Epithelial cell of prostate (primary cell): ENCODE measurements at regions not wholly inside any gene's neighbourhood (a gene's known extent, or its start where the extent isn't known, plus 50 kb on each side); places are given as distances from the start of the nearest gene placed in this dataset.
"Not testable (repeated sequence)": the region's sequence is repeated elsewhere in the genome, so short reads cannot be mapped to it uniquely, and the experiment has no call there.

ENCODE experiments used
- DNase-seq: peaks from one replicate; pipeline ENCODE4 v3.0.0-alpha.2; 2011; ENCODE audit warnings: low read depth, low spot score
- H3K27ac ChIP-seq: fragments of 450-650 bp; 2 replicates; pipeline ENCODE4 v1.5.1; 2017; ENCODE audit warnings: mild to moderate bottlenecking

GRCh38 chr11:25597696-25598095, 734.2 kb upstream of the ANO3 start:
- no peak overlapping the region for H3K27ac ChIP-seq
- no peak for DNase-seq

- no peak overlapping the region for H3K27ac ChIP-seq
- no peak for DNase-seq
Observed at GRCh38 chr11:25602149-25602548, 729.8 kb upstream of the ANO3 start.

DNA sequence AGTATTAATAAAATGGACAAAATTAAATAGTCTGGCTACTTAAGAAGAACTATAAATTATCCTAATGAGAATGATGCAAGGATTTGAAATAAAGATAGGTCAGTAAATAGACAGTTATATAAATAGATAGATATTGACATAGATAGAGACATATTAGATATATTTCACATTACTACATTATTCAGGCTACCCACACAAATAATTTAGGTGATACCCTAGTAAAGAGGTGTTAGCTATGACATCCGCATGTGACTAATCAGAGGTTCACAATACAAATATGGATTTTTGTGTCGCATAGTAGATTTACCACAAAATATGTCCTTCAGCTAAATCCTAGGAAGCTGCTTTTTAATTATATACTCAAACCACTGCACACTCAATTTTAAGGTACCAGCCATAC, 729.0 kb upstream of the ANO3 start:
- DNase-seq, result no peak
- no peak overlapping the region for H3K27ac ChIP-seq

- DNase-seq, result no peak
Observed at GRCh38 chr11:25612806-25613205, 719.1 kb upstream of the ANO3 start.

DNA sequence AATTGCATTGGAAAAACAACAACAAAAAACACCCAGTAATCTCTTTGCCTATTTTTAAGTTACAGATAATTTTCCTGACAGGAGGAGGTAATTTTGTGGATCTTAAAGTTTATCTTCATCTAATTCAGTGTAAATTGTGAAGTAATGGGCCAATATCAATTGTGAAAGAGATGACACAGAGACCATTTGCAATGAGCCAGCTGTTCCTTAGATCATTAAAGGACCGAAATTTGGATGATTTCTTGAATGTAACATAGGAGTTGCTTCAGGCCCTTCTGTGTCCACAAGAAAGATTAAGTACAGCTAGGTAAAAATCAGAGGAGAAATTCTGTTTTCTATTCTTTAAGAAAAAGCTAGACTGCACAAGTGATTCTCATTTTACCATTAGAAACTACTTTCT, 718.5 kb upstream of the ANO3 start:
- DNase-seq, result no peak
- no peak overlapping the region for H3K27ac ChIP-seq

More at GRCh38 chr11:25612806-25613205, 719.1 kb upstream of the ANO3 start:
- H3K27ac ChIP-seq, result no peak overlapping the region

- DNase-seq, result no peak
- no peak overlapping the region for H3K27ac ChIP-seq
Observed at GRCh38 chr11:25613865-25614264, 718.1 kb upstream of the ANO3 start.

DNA sequence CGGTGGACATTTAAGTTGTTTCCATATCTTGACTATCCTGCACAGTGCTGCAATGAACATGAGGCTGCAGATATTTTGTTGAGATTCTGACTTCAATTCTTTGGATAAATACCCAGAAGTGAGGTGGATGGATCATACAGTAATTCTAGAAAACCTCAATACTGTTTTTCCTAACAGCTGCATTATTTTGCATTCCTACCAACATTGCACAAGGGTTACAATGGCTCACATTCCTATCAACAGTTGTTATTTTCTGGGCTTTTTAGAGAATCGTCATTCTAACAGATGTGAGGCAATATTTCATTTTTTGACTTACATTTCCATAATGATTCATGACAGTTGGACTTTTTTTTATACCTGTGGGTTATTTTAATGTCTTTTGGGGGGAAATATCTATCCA, 716.9 kb upstream of the ANO3 start:
- no peak for DNase-seq
- no peak overlapping the region for H3K27ac ChIP-seq

DNA sequence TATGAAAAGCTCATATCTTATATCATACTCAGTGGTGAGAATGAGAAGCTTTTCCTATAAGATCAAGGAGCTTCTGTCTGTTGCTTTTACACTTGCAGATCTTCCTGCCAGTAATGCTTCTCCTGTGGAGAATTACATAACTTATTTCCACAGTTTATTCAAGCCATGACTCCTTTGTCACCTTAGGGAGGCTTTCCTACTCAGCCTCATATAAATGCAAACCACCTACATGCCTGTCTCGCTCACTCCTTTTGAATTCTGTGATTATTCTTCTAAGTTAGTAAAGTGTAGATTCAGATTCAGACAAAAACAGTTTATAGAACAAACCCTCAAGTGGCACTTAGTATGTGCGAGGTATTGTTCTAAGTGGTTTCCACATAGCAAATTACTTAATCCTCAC, 716.1 kb upstream of the ANO3 start:
- DNase-seq, result no peak
- H3K27ac ChIP-seq, result no peak overlapping the region

DNA sequence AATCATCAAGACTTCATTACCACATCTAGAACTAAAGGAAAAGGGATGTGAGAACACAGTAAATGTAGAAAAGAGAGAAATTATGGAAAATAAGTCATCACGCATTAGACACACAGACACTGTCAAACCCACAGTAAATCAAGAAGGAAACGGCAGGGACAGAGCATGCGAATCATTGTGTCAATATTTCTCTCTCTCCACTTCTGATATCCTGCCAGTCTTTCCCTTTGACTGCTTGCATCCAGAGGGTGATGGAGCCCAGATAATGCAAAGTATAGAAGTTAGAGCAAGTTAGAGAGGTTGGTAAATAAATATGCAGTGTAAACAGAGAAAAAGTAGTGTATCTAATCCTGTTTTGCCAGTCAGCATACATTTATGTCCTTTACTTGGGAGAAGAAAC, 706.8 kb upstream of the ANO3 start:
- no peak overlapping the region for H3K27ac ChIP-seq
- DNase-seq, result no peak

- DNase-seq, result no peak
- H3K27ac ChIP-seq, result no peak overlapping the region
Observed at GRCh38 chr11:25628030-25628429, 703.9 kb upstream of the ANO3 start.

DNA sequence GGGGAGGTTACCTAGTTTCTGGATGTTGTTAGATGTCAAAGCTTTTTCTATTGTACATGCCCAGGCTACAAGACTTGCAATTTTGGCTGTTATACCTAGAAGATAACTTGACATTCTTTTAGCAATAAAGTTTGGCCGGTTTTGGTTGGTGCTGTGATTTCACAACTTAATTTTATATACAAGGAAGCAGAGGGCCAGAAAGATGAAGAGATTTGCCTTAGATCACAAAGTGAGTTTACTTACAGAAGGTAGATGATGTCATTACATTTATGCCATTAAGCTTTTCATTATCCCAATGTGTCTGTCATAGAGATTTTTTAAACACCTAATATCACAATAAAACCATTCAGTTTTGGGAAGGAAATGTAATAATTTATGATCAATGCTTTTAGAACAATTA, 698.7 kb upstream of the ANO3 start:
- no peak overlapping the region for H3K27ac ChIP-seq
- no peak for DNase-seq

DNA sequence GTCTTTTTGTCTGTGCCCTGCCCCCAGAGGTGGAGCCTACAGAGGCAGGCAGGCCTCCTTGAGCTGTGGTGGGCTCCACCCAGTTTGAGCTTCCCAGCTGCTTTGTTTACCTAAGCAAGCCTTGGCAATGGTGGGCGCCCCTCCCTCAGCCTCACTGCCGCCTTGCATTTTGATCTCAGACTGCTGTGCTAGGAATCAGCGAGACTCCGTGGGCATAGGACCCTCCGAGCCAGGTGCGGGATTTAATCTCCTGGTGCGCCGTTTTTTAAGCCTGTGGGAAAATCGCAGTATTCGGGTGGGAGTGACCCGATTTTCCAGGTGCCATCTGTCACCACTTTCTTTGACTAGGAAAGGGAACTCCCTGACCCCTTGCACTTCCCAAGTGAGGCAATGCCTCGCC, 682.7 kb upstream of the ANO3 start:
- DNase-seq, H3K27ac ChIP-seq: not testable (repeated sequence)

DNA sequence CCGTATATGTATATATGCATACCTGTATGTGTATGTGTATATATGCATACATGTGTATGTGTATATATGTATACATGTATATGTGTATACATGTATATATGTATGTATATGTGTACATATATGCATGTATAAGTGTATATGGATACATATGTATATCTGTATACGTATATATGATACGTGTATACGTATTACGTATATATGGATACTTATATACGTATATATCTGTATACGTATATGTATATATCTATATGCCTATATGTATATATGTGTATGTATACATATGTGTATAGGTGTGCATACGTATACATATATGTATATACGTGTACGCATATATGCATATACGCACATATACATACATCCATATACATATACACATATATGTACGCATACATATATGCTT, 681.6 kb upstream of the ANO3 start:
- DNase-seq, result no peak
- no peak overlapping the region for H3K27ac ChIP-seq

GRCh38 chr11:25655636-25656035, 676.3 kb upstream of the ANO3 start:
- no peak for DNase-seq
- H3K27ac ChIP-seq, result no peak overlapping the region

DNA sequence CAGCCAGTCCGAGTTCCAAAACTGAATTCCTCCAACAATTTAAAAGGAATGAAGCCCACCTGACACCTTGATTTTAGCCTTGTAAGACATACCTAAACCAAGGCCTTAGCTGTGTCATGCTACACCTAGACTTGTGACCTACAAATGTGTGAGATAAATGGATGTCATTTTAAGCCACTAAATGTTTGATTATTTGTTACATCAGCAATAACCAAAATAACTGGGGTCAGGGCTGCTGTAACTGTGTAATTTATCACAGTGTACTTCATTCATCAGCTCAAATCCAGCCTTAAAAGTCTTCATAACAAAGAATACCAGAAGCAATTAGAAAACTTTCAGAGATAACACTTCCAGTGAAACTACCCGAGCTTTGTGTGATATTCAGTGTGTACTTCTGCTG, 673.0 kb upstream of the ANO3 start:
- no peak overlapping the region for H3K27ac ChIP-seq
- no peak for DNase-seq

DNA sequence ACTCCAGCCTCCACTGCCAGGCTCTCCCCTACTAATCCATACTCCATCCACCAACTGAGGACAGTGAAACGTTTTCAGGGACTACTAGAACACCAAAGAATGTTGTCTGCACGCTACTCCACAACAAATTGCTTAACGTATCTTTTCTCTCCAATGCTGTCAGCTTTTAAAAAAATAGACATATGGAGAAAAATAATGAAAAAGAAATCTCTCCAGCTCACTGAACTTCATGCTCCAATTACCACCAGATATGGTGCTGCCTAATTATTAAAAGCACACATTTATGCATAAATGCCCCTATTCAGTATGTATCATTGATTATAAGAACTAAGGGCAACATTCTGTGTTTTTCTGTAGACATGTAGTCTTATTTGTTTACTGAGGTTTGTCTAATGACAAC, 672.2 kb upstream of the ANO3 start:
- H3K27ac ChIP-seq, result no peak overlapping the region
- DNase-seq, result no peak

GRCh38 chr11:25667871-25668270, 664.1 kb upstream of the ANO3 start:
- no peak overlapping the region for H3K27ac ChIP-seq
- DNase-seq, result no peak

- no peak overlapping the region for H3K27ac ChIP-seq
- DNase-seq, result no peak
Observed at GRCh38 chr11:25691959-25692358, 640.0 kb upstream of the ANO3 start.

DNA sequence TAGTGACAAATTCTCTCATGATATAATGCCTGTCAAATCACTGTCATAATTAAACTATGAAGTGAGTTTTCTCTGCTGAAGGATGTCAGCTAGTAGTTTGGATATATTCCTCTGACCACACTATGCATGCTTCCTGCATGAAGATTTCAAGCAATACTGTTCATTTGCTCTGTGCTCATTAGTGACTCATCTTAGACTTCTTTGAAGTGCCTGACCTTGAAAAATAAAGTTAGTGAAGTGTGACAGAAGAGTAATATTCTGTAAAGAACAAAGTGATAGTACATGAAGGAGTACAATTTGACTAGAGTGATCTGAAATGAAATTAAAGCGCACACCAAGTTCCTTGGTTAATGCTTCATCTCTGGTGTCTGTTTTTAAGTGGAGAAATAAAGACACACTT, 629.5 kb upstream of the ANO3 start:
- DNase-seq, result no peak
- H3K27ac ChIP-seq, result no peak overlapping the region

GRCh38 chr11:25710975-25711374, 621.0 kb upstream of the ANO3 start:
- H3K27ac ChIP-seq, result no peak overlapping the region
- no peak for DNase-seq

DNA sequence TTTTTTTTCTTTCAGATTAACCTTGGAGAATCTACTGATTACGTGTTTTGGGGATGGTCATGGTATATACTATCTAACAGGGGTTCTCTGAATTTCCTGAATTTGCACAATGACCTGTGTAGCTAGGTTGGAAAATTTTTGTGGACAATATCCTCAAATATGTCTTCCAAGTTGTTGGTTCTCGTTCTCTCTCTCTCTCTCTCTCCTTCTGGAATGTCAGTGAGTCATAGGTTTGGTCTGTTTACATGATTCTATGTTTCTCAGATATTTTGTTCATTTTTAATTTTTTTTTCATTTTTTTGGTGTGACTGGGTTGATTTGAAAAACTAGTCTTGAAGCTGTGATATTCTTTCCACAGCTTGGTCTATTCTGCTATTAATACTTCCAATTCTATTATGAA, 604.0 kb upstream of the ANO3 start:
- DNase-seq, result no peak
- H3K27ac ChIP-seq, result no peak overlapping the region

DNA sequence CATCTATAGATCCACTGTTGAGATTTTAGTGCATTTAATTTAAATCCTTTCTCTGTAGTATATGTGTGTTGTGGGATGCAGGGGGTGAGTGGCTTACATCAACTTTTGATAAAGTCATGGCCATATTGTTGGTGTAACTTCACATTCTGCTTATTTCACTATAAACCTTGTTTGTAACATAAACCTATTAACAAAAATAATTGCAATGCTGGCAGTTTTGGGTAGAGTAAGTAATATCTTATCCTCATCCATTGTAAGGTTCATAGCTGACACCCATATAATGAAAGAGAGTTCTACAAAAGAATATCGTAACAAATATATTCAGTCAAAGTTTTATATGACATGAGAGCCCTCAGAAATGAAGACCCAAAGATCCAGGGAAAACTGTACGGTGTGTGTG, 601.7 kb upstream of the ANO3 start:
- no peak overlapping the region for H3K27ac ChIP-seq

GRCh38 chr11:25733777-25734176, 598.2 kb upstream of the ANO3 start:
- no peak overlapping the region for H3K27ac ChIP-seq
- no peak for DNase-seq

More for the DNA sequence above, 601.7 kb upstream of the ANO3 start:
- no peak for DNase-seq
